ENCODE measurements at regions not wholly inside any gene's neighbourhood (a gene's known extent, or its start where the extent isn't known, plus 50 kb on each side); places are given as distances from the start of the nearest gene placed in this dataset.
"Not testable (repeated sequence)": the region's sequence is repeated elsewhere in the genome, so short reads cannot be mapped to it uniquely, and the experiment has no call there.

DNA sequence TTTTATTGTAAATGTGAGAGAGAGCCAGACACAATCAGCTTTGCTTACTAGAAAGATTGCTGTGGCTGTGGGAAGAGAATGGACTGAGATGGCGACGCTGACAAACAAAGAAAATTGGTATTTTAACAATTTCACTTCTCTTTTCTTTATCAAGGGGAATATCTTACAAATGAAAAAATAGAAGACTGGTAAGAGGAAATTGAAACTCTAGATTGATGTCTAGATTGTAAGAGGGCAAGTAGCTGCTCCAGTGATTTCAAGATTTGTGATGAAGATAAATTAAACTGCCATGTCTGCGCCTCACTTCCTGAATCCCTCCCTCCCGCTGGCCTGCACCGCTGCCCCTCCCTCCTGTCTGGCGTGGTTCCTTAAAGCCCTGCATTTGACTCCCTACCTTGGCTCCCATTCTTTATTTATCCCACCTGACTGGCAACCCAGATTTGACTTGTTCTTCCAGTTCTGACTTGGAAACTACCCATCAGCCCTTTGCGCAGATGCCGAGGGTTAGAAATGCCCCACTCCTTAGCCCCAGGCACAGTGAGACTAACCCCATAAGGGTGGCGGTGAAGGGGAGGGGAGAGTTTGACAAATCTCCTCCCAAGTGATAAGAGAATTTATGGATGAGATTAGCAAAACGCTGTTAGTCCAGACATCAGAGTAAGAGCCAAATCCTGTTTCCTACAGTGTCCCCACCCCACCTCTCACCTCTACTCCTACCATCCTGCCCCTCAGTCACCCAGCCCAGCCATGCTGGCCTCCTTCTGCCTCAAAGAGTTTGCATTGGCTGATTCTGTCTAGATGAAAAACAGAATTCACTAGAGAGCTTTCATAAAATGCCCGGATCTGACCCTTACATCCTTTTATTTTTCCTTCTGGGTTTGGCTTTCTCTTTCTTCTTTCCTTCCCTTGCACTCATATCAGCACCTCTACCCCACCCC, 125.3 kb upstream of the ATF7IP start:
- TF ChIP-seq, protein P1, sequence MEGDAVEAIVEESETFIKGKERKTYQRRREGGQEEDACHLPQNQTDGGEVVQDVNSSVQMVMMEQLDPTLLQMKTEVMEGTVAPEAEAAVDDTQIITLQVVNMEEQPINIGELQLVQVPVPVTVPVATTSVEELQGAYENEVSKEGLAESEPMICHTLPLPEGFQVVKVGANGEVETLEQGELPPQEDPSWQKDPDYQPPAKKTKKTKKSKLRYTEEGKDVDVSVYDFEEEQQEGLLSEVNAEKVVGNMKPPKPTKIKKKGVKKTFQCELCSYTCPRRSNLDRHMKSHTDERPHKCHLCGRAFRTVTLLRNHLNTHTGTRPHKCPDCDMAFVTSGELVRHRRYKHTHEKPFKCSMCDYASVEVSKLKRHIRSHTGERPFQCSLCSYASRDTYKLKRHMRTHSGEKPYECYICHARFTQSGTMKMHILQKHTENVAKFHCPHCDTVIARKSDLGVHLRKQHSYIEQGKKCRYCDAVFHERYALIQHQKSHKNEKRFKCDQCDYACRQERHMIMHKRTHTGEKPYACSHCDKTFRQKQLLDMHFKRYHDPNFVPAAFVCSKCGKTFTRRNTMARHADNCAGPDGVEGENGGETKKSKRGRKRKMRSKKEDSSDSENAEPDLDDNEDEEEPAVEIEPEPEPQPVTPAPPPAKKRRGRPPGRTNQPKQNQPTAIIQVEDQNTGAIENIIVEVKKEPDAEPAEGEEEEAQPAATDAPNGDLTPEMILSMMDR (IDR thresholded peaks at IDR 0.05) = no peak
- ATAC-seq (ENCODE audit: low FRiP score) (no peak), DNase-seq (ENCODE audit: low spot score) (no peak)

DNA sequence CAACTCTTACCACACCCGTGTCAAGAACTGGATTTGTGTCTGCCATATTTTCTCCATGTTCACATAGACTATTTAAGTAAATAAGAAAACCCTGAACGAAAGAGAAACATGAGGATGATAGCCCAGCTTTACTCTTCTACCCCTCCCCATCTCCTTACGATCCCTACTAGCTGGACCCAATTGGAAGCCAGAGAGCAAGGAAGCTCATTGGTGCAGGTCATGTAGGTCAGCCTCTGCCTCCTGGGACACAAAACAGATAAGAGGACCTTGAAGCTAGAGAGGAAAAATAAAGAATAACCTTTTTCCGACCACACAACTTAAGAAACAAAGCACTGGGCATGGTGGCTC, 124.6 kb upstream of the ATF7IP start:
- ATAC-seq (ENCODE audit: low FRiP score) (no peak), DNase-seq (ENCODE audit: low spot score) (no peak)
- TF ChIP-seq, protein P1 (IDR thresholded peaks at IDR 0.05) = no peak

DNA sequence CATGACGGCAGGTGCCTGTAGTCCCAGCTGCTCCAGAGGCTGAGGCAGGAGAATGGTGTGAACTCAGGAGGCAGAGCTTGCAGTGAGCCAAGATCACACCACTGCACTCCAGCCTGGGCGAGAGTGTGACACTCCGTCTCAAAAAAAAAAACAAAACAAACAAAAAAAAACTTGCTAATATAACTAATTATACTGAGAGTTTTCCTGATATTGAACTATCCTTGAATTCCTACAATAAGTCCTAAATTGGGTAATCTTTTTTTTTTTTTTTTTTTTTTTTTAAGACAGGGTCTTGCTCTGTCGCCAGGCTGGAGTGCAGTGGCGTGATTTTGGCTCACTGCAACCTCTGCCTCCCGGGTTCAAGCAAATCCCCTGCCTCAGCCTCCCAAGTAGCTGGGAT, 122.7 kb upstream of the ATF7IP start:
- ATAC-seq (ENCODE audit: low FRiP score); DNase-seq (ENCODE audit: low spot score): not testable (repeated sequence)

DNA sequence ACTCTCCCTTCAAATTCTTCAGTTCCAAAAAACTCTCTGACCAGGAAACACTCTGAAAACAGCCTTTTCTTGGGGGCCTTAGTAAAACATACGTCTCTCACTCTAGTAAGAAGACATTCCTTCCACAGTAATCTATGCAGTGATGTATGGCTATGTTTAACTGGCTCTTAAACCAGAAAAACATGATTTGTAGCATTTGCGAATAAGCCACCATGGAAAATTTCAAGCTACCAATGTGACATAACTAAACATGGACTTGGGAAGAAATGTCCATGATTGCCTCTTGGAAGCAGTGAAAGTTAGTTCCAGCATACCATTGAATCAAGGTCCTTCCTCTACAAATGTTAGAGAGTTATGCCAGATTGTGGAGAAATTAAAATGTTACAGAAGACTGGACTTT, 121.5 kb upstream of the ATF7IP start:
- no peak for DNase-seq (ENCODE audit: low spot score)
- TF ChIP-seq, protein P1 (IDR thresholded peaks at IDR 0.05) = no peak
- ATAC-seq (ENCODE audit: low FRiP score) = no peak

DNA sequence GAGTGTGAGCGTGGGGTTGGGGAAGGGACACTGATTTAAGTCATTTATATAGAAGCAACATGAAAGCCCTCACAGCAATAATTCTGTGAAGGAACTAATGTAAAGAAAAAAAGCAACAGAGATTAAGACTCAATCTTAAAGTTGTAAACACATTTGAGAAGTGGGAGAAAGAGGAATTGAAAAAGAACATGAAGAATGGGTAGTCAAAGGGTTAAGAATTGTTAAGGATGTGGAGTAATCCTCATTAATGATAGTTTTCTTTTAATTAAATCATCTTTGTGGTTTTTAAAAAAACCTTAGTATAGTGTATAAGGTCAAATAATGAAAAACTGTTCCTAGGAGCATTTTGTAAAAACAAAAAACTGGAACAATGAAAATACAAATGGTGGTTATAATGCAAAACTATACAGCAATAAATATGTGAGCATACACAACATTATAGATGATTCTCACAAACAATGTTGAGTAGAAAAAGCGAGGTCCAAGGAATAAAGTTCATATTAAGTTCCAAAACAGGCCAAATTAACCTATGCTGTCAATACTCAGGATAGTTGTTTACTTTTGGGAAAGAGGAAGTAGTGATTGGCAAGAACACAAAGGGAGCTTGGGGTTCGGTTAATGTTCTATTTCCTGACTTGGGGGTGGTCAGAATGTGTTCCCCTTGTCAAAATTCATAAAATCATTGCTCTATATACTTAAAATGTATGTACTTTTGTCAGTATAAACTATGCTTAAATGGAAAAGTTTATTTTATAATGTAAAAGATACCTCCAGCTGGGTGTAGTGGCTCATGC, 120.4 kb upstream of the ATF7IP start:
- TF ChIP-seq, protein P1 (IDR thresholded peaks at IDR 0.05) = no peak
- ATAC-seq (ENCODE audit: low FRiP score) = no peak
- DNase-seq (ENCODE audit: low spot score) = no peak

DNA sequence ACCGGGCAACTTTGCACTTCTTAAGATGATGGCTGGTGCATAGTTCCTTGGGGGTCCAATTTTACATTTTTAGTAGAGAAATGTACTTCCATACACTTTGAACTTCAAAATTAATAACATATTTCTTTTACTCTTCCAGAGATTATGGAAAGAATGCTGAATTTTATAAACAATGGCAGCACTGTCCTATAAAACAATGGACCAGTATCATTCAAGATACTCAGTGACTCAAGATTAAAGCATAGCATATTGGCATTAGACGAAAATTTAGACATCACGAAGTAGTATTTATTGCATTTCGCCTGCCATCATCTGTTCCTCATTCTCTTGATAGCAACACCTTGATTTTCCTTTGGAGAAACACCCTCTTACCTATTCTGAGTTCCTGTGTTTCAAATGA, 118.3 kb upstream of the ATF7IP start:
- no peak for ATAC-seq (ENCODE audit: low FRiP score)
- TF ChIP-seq, protein P1 (IDR thresholded peaks at IDR 0.05) = no peak
- no peak for DNase-seq (ENCODE audit: low spot score)

DNA sequence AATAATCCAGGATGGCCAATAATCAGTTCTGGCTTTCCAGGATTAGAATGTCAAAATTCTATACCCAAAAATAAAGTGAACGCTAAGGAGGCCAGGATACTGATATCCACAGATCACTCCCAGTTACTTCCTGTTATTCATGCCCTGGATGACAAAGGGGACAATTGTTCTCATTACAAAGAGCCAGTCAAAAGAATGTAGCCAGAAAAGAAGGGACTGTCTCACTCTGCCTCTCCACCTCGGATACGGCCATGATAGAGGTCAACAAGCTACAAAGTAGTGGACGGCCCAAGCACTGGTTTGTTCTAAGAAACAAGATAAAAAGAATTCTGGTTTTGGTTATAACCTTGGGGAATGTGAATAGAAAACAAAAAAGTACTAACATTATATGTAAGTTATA, 116.1 kb upstream of the ATF7IP start:
- no peak for DNase-seq (ENCODE audit: low spot score)

More for the DNA sequence above, 116.1 kb upstream of the ATF7IP start:
- ATAC-seq (ENCODE audit: low FRiP score) = no peak
- TF ChIP-seq, protein P1 (IDR thresholded peaks at IDR 0.05) = no peak

Data from omental fat pad (tissue), 3 donors.